Tibial nerve (tissue), 4 donors: ENCODE measurements at regions not wholly inside any gene's neighbourhood (a gene's known extent, or its start where the extent isn't known, plus 50 kb on each side); places are given as distances from the start of the nearest gene placed in this dataset.
A peak's percentile ranks its signal among the peaks of the same experiment; 100 is the strongest.

Experiments
- DNase-seq, 2 donors: peaks; one replicate each; pipeline ENCODE4 v3.0.0-alpha.2; 2019; ENCODE audit warnings: low spot score in 2 of 2
- H3K27ac ChIP-seq, 4 donors: fragments of 200-600 bp; sonication (generic) in 3 of 4; one replicate each; pipeline ENCODE4 v1.5.1; 2017 to 2019; ENCODE audit warnings: mild to moderate bottlenecking in 1 of 4
- H3K27me3 ChIP-seq, 2 donors: fragments of 200-600 bp; sonication (generic) in 1 of 2; one replicate each; pipeline versions ENCODE4 v1.5.1 to v1.6.0; 2017 to 2019
- H3K36me3 ChIP-seq, 3 donors: fragments of 200-600 bp; sonication (generic); one replicate each; pipeline ENCODE4 v1.5.1; 2018 to 2019
- H3K4me1 ChIP-seq, 4 donors: fragments of 200-600 bp; sonication (generic) in 3 of 4; one replicate each; pipeline ENCODE4 v1.5.1; 2017 to 2019
- H3K4me3 ChIP-seq, 4 donors: fragments of 200-600 bp; sonication (generic) in 3 of 4; one replicate each; pipeline ENCODE4 v1.5.1; 2017 to 2019; ENCODE audit warnings: mild to moderate bottlenecking in 1 of 4, moderate library complexity in 1 of 4
- H3K9me3 ChIP-seq, 4 donors: fragments of 200-600 bp; sonication (generic) in 3 of 4; one replicate each; pipeline ENCODE4 v1.5.1; 2017 to 2019
- EP300 ChIP-seq, 2 donors: sonication (generic); formaldehyde crosslinking; IDR thresholded peaks; one replicate each; pipeline ENCODE4 v1.6.1; 2017; ENCODE audit warnings: antibody characterized with exemption in 2 of 2, mild to moderate bottlenecking in 1 of 2
- POLR2A ChIP-seq, 2 donors: fragments of 450-650 bp; IDR thresholded peaks; one replicate each; pipeline ENCODE4 v1.6.1; 2017; ENCODE audit warnings: antibody characterized with exemption in 2 of 2, mild to moderate bottlenecking in 2 of 2, moderate library complexity in 2 of 2
- WGBS, 2 donors: methylation state at CpG; one replicate each; pipeline ENCODE4 v1.1.5; 2018; 5-methylcytosine and 5-hydroxymethylcytosine counted together
- TF ChIP-seq, protein P1 (sequence below), 5 experiments: fragments of 200-600 bp in 3 of 5; fragments of 450-650 bp in 2 of 5; sonication (generic) in 3 of 5; IDR thresholded peaks; one replicate each; pipeline ENCODE4 v1.5.1; 2016 to 2019; ENCODE audit warnings: antibody characterized with exemption in 5 of 5, mild to moderate bottlenecking in 3 of 5, moderate library complexity in 2 of 5

DNA sequence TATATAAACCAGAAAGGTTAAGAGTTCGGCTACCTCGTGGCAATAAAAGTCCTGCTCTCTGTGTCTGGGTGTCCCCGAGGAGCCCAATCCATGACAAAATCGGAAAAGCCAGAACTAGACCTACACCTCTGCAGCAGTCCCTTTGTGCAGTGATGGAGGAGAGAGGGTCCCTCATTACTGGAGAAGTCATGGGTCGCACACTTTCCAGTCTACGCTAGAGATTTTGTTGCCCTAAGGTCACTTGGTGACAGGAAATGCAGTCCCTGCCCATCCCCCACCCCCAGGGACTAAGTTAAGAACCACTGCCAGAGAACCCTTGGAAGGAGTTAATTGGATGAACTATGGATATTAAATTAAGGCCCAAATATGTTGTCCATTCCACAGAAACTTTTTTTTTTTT lies 104.4 kb upstream of the ATF7IP start:
- Histone ChIP-seq H3K4me1 (peaks cover 0 to 49% (median 24%) of the 10 kb centered on the region in 4 donors), H3K4me3 (peak overlapping the region in 1 of 4 donors; percentile 35), H3K27ac (peak overlapping the region; percentile 79 to 95 (median 86)), H3K9me3 (peaks cover 0 to 18% (median 0%) of the 10 kb centered on the region in 4 donors), H3K27me3 (no peaks in the 10 kb centered on the region), H3K36me3 (no peaks in the 10 kb centered on the region)
- WGBS, 2 donors, result 47 to 49% methylated on average over 6 of the region's 6 CpGs
- no peak for TF ChIP-seq POLR2A (IDR thresholded peaks at IDR 0.05)
- DNase-seq, result no peak

DNA sequence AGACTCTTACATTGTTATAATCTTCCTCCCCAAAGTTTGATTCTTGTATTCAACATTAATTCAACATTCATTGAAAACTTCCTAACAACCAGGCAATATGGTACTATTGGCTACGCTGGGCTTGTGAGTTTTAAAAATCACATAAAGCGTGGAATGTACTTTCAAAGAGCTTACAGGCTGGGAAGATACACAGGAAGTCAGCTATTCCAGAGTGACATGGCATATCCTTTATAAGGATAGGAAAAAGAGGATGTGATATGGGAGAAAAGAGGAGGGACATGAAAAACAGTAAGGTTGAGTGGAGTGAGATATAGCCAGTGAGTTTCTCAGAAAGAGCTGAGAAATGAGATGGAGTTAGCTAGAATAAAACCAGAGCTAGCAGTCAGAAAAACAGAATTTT lies 103.6 kb upstream of the ATF7IP start:
- Histone ChIP-seq H3K27ac (peak overlapping the region in 2 of 4 donors; percentile 89 to 95), H3K4me3 (no peak overlapping the region), H3K4me1 (peaks cover 0 to 41% (median 22%) of the 10 kb centered on the region in 4 donors), H3K36me3 (no peaks in the 10 kb centered on the region), H3K27me3 (no peaks in the 10 kb centered on the region), H3K9me3 (peaks cover 0 to 18% (median 0%) of the 10 kb centered on the region in 4 donors)
- DNase-seq, result no peak
- TF ChIP-seq POLR2A (IDR thresholded peaks at IDR 0.05), result no peak
- TF ChIP-seq, protein P1, sequence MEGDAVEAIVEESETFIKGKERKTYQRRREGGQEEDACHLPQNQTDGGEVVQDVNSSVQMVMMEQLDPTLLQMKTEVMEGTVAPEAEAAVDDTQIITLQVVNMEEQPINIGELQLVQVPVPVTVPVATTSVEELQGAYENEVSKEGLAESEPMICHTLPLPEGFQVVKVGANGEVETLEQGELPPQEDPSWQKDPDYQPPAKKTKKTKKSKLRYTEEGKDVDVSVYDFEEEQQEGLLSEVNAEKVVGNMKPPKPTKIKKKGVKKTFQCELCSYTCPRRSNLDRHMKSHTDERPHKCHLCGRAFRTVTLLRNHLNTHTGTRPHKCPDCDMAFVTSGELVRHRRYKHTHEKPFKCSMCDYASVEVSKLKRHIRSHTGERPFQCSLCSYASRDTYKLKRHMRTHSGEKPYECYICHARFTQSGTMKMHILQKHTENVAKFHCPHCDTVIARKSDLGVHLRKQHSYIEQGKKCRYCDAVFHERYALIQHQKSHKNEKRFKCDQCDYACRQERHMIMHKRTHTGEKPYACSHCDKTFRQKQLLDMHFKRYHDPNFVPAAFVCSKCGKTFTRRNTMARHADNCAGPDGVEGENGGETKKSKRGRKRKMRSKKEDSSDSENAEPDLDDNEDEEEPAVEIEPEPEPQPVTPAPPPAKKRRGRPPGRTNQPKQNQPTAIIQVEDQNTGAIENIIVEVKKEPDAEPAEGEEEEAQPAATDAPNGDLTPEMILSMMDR (IDR thresholded peaks at IDR 0.05), result no peak
- 90 to 92% methylated on average over 2 of the region's 2 CpGs for WGBS, 2 donors

DNA sequence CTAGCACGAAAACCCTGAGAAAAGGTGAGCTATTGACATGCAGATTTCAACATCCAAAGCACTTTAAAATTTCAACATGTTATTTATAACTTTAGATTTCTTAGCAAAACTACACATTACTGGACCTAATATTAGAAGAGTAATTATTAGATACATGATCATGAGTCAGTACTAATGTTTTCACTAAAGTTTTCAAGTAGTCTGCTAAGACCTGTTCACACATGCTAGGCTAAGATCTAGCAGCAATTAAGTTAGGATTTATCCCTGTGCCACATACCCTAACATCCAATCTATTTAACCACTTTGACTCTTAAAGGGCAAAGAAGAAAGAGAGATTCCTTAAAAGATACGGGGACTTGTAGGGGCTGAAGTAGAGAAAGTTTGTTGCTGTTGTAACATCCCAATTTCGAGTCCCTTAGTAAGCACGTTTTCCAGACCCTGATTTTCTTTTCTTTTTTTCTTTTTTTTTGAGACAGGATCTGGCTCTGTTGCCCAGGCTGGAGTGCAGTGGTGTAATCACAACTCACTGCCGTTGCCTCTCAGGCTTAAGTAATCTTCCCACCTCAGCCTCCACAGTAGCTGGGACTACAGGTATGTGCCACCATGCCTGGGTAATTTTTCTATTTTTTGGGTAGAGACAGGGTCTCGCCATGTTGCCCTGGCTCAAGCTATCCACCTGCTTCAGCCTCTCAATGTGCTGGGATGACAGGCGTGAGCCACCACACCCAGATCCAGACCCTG lies 102.5 kb upstream of the ATF7IP start:
- Histone ChIP-seq H3K4me3 (no peak overlapping the region), H3K4me1 (peaks cover 0 to 30% (median 15%) of the 10 kb centered on the region in 4 donors), H3K9me3 (peaks cover 0 to 18% (median 0%) of the 10 kb centered on the region in 4 donors), H3K27me3 (no peaks in the 10 kb centered on the region), H3K36me3 (no peaks in the 10 kb centered on the region), H3K27ac (peak overlapping the region in 1 of 4 donors; percentile 95)
- WGBS, 2 donors, result 89 to 93% methylated on average over 7 of the region's 7 CpGs
- no peak for DNase-seq
- TF ChIP-seq POLR2A (IDR thresholded peaks at IDR 0.05) (no peak), EP300 (IDR thresholded peaks at IDR 0.05) (no peak)
- TF ChIP-seq, protein P1 (IDR thresholded peaks at IDR 0.05), result no peak

DNA sequence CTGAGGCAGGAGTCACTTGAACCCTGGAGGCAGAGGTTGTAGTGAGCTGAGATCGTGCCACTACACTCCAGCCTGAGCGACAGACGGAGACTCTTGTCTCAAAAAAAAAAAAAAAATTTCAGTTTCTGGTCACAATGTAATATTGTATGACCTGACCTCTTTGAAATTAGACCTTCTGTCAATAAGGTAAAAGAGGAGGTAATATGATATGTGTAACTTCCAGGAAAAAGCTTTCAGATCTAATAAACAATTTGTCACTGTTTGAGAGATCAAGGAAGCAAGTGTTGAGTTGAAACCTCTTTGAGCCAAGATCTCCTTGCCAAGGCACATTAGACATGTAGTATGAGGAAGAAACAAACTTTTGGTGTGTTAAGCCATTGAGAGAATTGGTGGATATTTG lies 101.7 kb upstream of the ATF7IP start:
- H3K4me3 ChIP-seq, result no peak overlapping the region
- no peak for DNase-seq
- no peak overlapping the region for H3K27ac ChIP-seq
- H3K27me3 ChIP-seq, result no peaks in the 10 kb centered on the region
- 96 to 99% methylated on average over 3 of the region's 3 CpGs for WGBS, 2 donors
- TF ChIP-seq, protein P1 (IDR thresholded peaks at IDR 0.05), result no peak
- no peak for TF ChIP-seq POLR2A (IDR thresholded peaks at IDR 0.05)
- TF ChIP-seq EP300 (IDR thresholded peaks at IDR 0.05), result no peak
- H3K4me1 ChIP-seq, result peaks cover 0 to 22% (median 7%) of the 10 kb centered on the region in 4 donors
- peaks cover 0 to 18% (median 0%) of the 10 kb centered on the region in 4 donors for H3K9me3 ChIP-seq
- no peaks in the 10 kb centered on the region for H3K36me3 ChIP-seq

DNA sequence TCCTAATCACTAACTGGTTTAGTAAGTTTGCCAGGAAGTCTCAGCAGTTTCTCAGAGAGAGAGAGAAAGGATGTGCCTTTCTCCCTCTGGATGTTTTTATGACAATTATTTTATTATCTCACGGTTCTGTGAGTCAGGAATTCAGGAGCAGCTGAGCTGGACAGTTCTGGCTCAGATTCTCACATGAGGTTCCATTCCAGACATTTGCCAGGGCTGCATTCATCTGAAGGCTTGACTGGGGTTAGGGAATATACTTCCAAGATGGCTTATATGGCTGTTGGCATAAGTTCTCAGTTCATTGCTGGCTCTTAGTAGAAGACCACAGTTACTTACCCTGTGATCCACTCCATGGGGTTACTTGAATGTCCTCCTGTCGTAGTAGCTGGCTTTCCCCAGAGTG lies 101.2 kb upstream of the ATF7IP start:
- TF ChIP-seq, protein P1 (IDR thresholded peaks at IDR 0.05), result no peak
- TF ChIP-seq POLR2A (IDR thresholded peaks at IDR 0.05), result no peak
- no peak for TF ChIP-seq EP300 (IDR thresholded peaks at IDR 0.05)
- 56 to 82% methylated on average over 2 of the region's 2 CpGs for WGBS, 2 donors
- Histone ChIP-seq H3K4me3 (no peak overlapping the region), H3K36me3 (no peaks in the 10 kb centered on the region), H3K9me3 (peaks cover 0 to 17% (median 0%) of the 10 kb centered on the region in 4 donors), H3K4me1 (peaks cover 0 to 19% (median 7%) of the 10 kb centered on the region in 4 donors), H3K27me3 (no peaks in the 10 kb centered on the region), H3K27ac (no peak overlapping the region)
- DNase-seq, result no peak
